GM23338 (cell line): ENCODE measurements at regions not wholly inside any gene's neighbourhood (a gene's known extent, or its start where the extent isn't known, plus 50 kb on each side); places are given as distances from the start of the nearest gene placed in this dataset.

Source experiments
- ATAC-seq: fragments of 200-7000 bp; cut with Tn5 transposase; 3 replicates; pipeline ENCODE4 v1.9.1; 2020
- DNase-seq: peaks from one replicate; pipeline ENCODE4 v3.0.0-alpha.2; 2015; ENCODE audit warnings: low spot score
- H2AFZ ChIP-seq: fragments of 200-600 bp; sonication (generic); 2 replicates; pipeline ENCODE4 v1.8.0; 2016; ENCODE audit warnings: antibody characterized with exemption, mild to moderate bottlenecking, moderate library complexity
- H3F3A ChIP-seq: fragments of 200-600 bp; sonication (generic); replicated peaks from 2 replicates; pipeline ENCODE4 v1.8.0; 2017; ENCODE audit warnings: antibody characterized with exemption, mixed run types, low read depth
- H3K27ac ChIP-seq: fragments of 200-600 bp; sonication (generic); 2 replicates; pipeline ENCODE4 v1.6.1; 2016; ENCODE audit warnings: low read depth
- H3K27me3 ChIP-seq: fragments of 200-600 bp; sonication (generic); 2 replicates; pipeline ENCODE4 v1.8.0; 2016; ENCODE audit warnings: mild to moderate bottlenecking, mixed run types, moderate library complexity; ENCODE audit not compliant: insufficient read depth
- H3K36me3 ChIP-seq: fragments of 200-600 bp; sonication (generic); 2 replicates; pipeline ENCODE4 v1.8.0; 2016; ENCODE audit warnings: mild to moderate bottlenecking; ENCODE audit not compliant: insufficient read depth
- H3K4me1 ChIP-seq: fragments of 200-600 bp; sonication (generic); 2 replicates; pipeline ENCODE4 v1.8.0; 2016; ENCODE audit warnings: mild to moderate bottlenecking, moderate library complexity; ENCODE audit not compliant: insufficient read depth
- H3K4me2 ChIP-seq: fragments of 200-600 bp; sonication (generic); 2 replicates; pipeline ENCODE4 v1.7.1; 2017; ENCODE audit warnings: mixed run types
- H3K4me3 ChIP-seq: fragments of 200-600 bp; sonication (generic); 2 replicates; pipeline ENCODE4 v1.6.1; 2016; ENCODE audit warnings: mixed run types
- H3K79me2 ChIP-seq: fragments of 200-600 bp; sonication (generic); replicated peaks from 2 replicates; pipeline ENCODE4 v1.8.0; 2017; ENCODE audit warnings: mild to moderate bottlenecking; ENCODE audit not compliant: insufficient read depth
- H3K9me2 ChIP-seq: fragments of 200-600 bp; sonication (generic); 2 replicates; pipeline ENCODE4 v1.8.0; 2017; ENCODE audit not compliant: insufficient read depth
- H4K20me1 ChIP-seq: fragments of 200-600 bp; sonication (generic); replicated peaks from 2 replicates; pipeline ENCODE4 v1.8.0; 2017; ENCODE audit warnings: mild to moderate bottlenecking; ENCODE audit not compliant: insufficient read depth
- H3K27ac Mint-ChIP-seq: 2 replicates; pipeline ENCODE4 v1.8.0; 2020; ENCODE audit warnings: inconsistent platforms, mild to moderate bottlenecking, moderate library complexity, mixed read lengths
- H3K27me3 Mint-ChIP-seq: 3 replicates; pipeline ENCODE4 v1.8.0; 2022; ENCODE audit warnings: low read depth, mild to moderate bottlenecking, moderate library complexity, mixed read lengths, inconsistent platforms; ENCODE audit not compliant: insufficient read depth, poor library complexity
- H3K36me3 Mint-ChIP-seq: 3 replicates; pipeline ENCODE4 v1.8.0; 2021; ENCODE audit warnings: low read depth, mild to moderate bottlenecking, inconsistent platforms, moderate library complexity, mixed read lengths
- H3K4me1 Mint-ChIP-seq: 3 replicates; pipeline ENCODE4 v1.8.0; 2020; ENCODE audit warnings: mild to moderate bottlenecking, inconsistent platforms, mixed read lengths
- H3K4me3 Mint-ChIP-seq: 3 replicates; pipeline ENCODE4 v1.8.0; 2021; ENCODE audit warnings: moderate library complexity, mild to moderate bottlenecking, inconsistent platforms, mixed read lengths
- H3K9me3 Mint-ChIP-seq: 3 replicates; pipeline ENCODE4 v1.8.0; 2020; ENCODE audit warnings: moderate library complexity, mild to moderate bottlenecking, inconsistent platforms, mixed read lengths
- CREB1 ChIP-seq: fragments of 250-450 bp; sonication (Bioruptor Pico); IDR thresholded peaks from 2 replicates; pipeline ENCODE4 v1.5.0; 2020; ENCODE audit warnings: low read depth, mild to moderate bottlenecking, moderate library complexity
- EZH2 ChIP-seq: fragments of 200-600 bp; sonication (generic); IDR thresholded peaks from one replicate; pipeline ENCODE4 v1.8.0; 2017; ENCODE audit warnings: antibody characterized with exemption, mild to moderate bottlenecking, low read depth; ENCODE audit not compliant: unreplicated experiment
- EZH2phosphoT487 ChIP-seq: fragments of 200-600 bp; sonication (generic); IDR thresholded peaks from one replicate; pipeline ENCODE4 v1.8.1; 2018; ENCODE audit warnings: antibody characterized with exemption; ENCODE audit not compliant: unreplicated experiment
- JUNB ChIP-seq: IDR thresholded peaks from one replicate; pipeline ENCODE4 v1.6.1; 2016; ENCODE audit warnings: antibody characterized with exemption; ENCODE audit not compliant: unreplicated experiment
- NANOG ChIP-seq: IDR thresholded peaks from 2 replicates; pipeline ENCODE4 v1.6.1; 2016; ENCODE audit warnings: antibody characterized with exemption, borderline replicate concordance
- POLR2AphosphoS5 ChIP-seq: IDR thresholded peaks from 2 replicates; pipeline ENCODE4 v1.6.1; 2016; ENCODE audit warnings: antibody characterized with exemption, low read depth
- STAT1 ChIP-seq: IDR thresholded peaks from one replicate; pipeline ENCODE4 v1.6.1; 2016; ENCODE audit warnings: antibody characterized with exemption; ENCODE audit not compliant: unreplicated experiment
- ZNF114 ChIP-seq: fragments of 250-450 bp; sonication (Bioruptor Pico); IDR thresholded peaks from 2 replicates; pipeline ENCODE4 v1.5.0; 2020; ENCODE audit warnings: mild to moderate bottlenecking, moderate library complexity
- ZNF331 ChIP-seq: fragments of 250-450 bp; sonication (Bioruptor Pico); IDR thresholded peaks from 2 replicates; pipeline ENCODE4 v1.5.0; 2020; ENCODE audit warnings: low read depth, mild to moderate bottlenecking, moderate library complexity
- TF ChIP-seq, protein P1 (sequence below): IDR thresholded peaks from one replicate; pipeline ENCODE4 v1.6.1; 2018; ENCODE audit warnings: antibody characterized with exemption; ENCODE audit not compliant: unreplicated experiment
- TF ChIP-seq, protein P2 (sequence below), 2 experiments: fragments of 200-600 bp in 1 of 2; sonication (generic) in 1 of 2; conservative IDR thresholded peaks; 2 replicates each; pipeline versions ENCODE4 v1.5.1 to v1.6.1; 2016 to 2017; ENCODE audit warnings: antibody characterized with exemption in 2 of 2, low read depth in 2 of 2, mild to moderate bottlenecking in 2 of 2, moderate library complexity in 1 of 2
- TF ChIP-seq, protein P3 (sequence below): fragments of 250-450 bp; sonication (Bioruptor Pico); IDR thresholded peaks from 2 replicates; pipeline ENCODE4 v1.5.0; 2020; ENCODE audit warnings: mild to moderate bottlenecking, moderate library complexity
- TF ChIP-seq, protein P4 (sequence below): IDR thresholded peaks from 2 replicates; pipeline ENCODE4 v1.6.1; 2016; ENCODE audit warnings: antibody characterized with exemption

DNA sequence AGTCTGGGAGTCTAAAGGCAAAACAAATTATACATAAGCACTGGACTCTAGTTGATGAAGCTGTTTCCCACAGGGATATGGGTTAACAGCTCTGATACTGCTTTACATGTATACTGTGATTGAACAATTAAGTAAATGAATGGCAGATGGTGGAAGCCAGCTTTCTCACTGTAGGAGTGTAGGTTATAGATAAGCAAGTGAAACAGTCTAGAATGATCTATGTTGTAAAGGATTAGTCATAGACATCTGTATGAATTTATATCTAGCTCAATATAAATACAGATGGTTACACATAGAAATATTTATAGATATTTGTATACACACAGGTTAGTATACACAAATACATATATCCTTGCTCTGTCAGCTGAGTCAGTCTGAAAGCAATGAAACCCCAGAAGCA, 276.1 kb downstream of the PPARGC1A start:
- no peak overlapping the region for H2AFZ ChIP-seq
- no peaks in the 10 kb centered on the region for H3K27me3 Mint-ChIP-seq
- H3K27ac Mint-ChIP-seq = no peak overlapping the region
- no peaks in the 10 kb centered on the region for H3K36me3 ChIP-seq
- TF ChIP-seq, protein P1, sequence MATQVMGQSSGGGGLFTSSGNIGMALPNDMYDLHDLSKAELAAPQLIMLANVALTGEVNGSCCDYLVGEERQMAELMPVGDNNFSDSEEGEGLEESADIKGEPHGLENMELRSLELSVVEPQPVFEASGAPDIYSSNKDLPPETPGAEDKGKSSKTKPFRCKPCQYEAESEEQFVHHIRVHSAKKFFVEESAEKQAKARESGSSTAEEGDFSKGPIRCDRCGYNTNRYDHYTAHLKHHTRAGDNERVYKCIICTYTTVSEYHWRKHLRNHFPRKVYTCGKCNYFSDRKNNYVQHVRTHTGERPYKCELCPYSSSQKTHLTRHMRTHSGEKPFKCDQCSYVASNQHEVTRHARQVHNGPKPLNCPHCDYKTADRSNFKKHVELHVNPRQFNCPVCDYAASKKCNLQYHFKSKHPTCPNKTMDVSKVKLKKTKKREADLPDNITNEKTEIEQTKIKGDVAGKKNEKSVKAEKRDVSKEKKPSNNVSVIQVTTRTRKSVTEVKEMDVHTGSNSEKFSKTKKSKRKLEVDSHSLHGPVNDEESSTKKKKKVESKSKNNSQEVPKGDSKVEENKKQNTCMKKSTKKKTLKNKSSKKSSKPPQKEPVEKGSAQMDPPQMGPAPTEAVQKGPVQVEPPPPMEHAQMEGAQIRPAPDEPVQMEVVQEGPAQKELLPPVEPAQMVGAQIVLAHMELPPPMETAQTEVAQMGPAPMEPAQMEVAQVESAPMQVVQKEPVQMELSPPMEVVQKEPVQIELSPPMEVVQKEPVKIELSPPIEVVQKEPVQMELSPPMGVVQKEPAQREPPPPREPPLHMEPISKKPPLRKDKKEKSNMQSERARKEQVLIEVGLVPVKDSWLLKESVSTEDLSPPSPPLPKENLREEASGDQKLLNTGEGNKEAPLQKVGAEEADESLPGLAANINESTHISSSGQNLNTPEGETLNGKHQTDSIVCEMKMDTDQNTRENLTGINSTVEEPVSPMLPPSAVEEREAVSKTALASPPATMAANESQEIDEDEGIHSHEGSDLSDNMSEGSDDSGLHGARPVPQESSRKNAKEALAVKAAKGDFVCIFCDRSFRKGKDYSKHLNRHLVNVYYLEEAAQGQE = no peak
- TF ChIP-seq STAT1 (no peak), EZH2phosphoT487 (no peak), NANOG (no peak), EZH2 (no peak), CREB1 (CRISPR knock-in tag) (no peak), ZNF331 (CRISPR knock-in tag) (no peak), JUNB (no peak), ZNF114 (CRISPR knock-in tag) (no peak), POLR2AphosphoS5 (no peak)
- TF ChIP-seq, protein P2, sequence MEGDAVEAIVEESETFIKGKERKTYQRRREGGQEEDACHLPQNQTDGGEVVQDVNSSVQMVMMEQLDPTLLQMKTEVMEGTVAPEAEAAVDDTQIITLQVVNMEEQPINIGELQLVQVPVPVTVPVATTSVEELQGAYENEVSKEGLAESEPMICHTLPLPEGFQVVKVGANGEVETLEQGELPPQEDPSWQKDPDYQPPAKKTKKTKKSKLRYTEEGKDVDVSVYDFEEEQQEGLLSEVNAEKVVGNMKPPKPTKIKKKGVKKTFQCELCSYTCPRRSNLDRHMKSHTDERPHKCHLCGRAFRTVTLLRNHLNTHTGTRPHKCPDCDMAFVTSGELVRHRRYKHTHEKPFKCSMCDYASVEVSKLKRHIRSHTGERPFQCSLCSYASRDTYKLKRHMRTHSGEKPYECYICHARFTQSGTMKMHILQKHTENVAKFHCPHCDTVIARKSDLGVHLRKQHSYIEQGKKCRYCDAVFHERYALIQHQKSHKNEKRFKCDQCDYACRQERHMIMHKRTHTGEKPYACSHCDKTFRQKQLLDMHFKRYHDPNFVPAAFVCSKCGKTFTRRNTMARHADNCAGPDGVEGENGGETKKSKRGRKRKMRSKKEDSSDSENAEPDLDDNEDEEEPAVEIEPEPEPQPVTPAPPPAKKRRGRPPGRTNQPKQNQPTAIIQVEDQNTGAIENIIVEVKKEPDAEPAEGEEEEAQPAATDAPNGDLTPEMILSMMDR (conservative IDR thresholded peaks at IDR 0.05; ENCODE audit: low read depth in 2 of 2) = no peak
- TF ChIP-seq, protein P3, sequence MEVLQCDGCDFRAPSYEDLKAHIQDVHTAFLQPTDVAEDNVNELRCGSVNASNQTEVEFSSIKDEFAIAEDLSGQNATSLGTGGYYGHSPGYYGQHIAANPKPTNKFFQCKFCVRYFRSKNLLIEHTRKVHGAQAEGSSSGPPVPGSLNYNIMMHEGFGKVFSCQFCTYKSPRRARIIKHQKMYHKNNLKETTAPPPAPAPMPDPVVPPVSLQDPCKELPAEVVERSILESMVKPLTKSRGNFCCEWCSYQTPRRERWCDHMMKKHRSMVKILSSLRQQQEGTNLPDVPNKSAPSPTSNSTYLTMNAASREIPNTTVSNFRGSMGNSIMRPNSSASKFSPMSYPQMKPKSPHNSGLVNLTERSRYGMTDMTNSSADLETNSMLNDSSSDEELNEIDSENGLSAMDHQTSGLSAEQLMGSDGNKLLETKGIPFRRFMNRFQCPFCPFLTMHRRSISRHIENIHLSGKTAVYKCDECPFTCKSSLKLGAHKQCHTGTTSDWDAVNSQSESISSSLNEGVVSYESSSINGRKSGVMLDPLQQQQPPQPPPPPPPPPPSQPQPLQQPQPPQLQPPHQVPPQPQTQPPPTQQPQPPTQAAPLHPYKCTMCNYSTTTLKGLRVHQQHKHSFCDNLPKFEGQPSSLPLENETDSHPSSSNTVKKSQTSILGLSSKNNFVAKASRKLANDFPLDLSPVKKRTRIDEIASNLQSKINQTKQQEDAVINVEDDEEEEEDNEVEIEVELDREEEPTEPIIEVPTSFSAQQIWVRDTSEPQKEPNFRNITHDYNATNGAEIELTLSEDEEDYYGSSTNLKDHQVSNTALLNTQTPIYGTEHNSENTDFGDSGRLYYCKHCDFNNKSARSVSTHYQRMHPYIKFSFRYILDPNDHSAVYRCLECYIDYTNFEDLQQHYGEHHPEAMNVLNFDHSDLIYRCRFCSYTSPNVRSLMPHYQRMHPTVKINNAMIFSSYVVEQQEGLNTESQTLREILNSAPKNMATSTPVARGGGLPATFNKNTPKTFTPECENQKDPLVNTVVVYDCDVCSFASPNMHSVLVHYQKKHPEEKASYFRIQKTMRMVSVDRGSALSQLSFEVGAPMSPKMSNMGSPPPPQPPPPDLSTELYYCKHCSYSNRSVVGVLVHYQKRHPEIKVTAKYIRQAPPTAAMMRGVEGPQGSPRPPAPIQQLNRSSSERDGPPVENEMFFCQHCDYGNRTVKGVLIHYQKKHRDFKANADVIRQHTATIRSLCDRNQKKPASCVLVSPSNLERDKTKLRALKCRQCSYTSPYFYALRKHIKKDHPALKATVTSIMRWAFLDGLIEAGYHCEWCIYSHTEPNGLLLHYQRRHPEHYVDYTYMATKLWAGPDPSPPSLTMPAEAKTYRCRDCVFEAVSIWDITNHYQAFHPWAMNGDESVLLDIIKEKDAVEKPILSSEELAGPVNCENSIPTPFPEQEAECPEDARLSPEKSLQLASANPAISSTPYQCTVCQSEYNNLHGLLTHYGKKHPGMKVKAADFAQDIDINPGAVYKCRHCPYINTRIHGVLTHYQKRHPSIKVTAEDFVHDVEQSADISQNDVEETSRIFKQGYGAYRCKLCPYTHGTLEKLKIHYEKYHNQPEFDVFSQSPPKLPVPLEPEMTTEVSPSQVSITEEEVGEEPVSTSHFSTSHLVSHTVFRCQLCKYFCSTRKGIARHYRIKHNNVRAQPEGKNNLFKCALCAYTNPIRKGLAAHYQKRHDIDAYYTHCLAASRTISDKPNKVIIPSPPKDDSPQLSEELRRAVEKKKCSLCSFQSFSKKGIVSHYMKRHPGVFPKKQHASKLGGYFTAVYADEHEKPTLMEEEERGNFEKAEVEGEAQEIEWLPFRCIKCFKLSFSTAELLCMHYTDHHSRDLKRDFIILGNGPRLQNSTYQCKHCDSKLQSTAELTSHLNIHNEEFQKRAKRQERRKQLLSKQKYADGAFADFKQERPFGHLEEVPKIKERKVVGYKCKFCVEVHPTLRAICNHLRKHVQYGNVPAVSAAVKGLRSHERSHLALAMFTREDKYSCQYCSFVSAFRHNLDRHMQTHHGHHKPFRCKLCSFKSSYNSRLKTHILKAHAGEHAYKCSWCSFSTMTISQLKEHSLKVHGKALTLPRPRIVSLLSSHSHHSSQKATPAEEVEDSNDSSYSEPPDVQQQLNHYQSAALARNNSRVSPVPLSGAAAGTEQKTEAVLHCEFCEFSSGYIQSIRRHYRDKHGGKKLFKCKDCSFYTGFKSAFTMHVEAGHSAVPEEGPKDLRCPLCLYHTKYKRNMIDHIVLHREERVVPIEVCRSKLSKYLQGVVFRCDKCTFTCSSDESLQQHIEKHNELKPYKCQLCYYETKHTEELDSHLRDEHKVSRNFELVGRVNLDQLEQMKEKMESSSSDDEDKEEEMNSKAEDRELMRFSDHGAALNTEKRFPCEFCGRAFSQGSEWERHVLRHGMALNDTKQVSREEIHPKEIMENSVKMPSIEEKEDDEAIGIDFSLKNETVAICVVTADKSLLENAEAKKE (CRISPR knock-in tag) = no peak
- TF ChIP-seq, protein P4, sequence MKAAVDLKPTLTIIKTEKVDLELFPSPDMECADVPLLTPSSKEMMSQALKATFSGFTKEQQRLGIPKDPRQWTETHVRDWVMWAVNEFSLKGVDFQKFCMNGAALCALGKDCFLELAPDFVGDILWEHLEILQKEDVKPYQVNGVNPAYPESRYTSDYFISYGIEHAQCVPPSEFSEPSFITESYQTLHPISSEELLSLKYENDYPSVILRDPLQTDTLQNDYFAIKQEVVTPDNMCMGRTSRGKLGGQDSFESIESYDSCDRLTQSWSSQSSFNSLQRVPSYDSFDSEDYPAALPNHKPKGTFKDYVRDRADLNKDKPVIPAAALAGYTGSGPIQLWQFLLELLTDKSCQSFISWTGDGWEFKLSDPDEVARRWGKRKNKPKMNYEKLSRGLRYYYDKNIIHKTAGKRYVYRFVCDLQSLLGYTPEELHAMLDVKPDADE = no peak
- H3K27ac ChIP-seq = no peak overlapping the region
- H3K27me3 ChIP-seq = no peaks in the 10 kb centered on the region
- H3K9me3 Mint-ChIP-seq = peaks cover 4% of the 10 kb centered on the region; the same call in 2 of the 3 replicates
- H3K4me3 Mint-ChIP-seq = no peak overlapping the region
- H4K20me1 ChIP-seq = no peaks in the 10 kb centered on the region
- H3K9me2 ChIP-seq = no peaks in the 10 kb centered on the region; the same call in 1 of the 2 replicates
- ATAC-seq = no peak
- no peaks in the 10 kb centered on the region for H3K79me2 ChIP-seq
- no peak overlapping the region for H3K4me2 ChIP-seq
- peaks cover 3% of the 10 kb centered on the region; the same call in 1 of the 3 replicates for H3K36me3 Mint-ChIP-seq
- no peak for DNase-seq
- no peaks in the 10 kb centered on the region for H3K4me1 Mint-ChIP-seq
- H3F3A ChIP-seq = no peaks in the 10 kb centered on the region
- no peak overlapping the region for H3K4me3 ChIP-seq
- no peaks in the 10 kb centered on the region for H3K4me1 ChIP-seq
